ENCODE measurements at regions not wholly inside any gene's neighbourhood (a gene's known extent, or its start where the extent isn't known, plus 50 kb on each side); places are given as distances from the start of the nearest gene placed in this dataset.
"Not testable (repeated sequence)": the region's sequence is repeated elsewhere in the genome, so short reads cannot be mapped to it uniquely, and the experiment has no call there.

GRCh38 chr22:48060266-48060665 lies 1297.8 kb downstream of the TBC1D22A start:
- TF ChIP-seq CTCF (IDR thresholded peaks at IDR 0.05): no peak
- no peak for TF ChIP-seq EZH2 (IDR thresholded peaks at IDR 0.05; ENCODE audit: borderline replicate concordance, insufficient read depth, low read depth, low read length, poor library complexity, severe bottlenecking)
- ATAC-seq (ENCODE audit: low read depth) (no peak), DNase-seq (no peak)
- peaks cover 2% of the 10 kb centered on the region for H3K9me3 Mint-ChIP-seq (ENCODE audit: insufficient read depth)
- intact Hi-C loops (cut with micrococcal nuclease): no loop called here
- no peak overlapping the region for H3K4me3 Mint-ChIP-seq
- 86% methylated on average over 4 of the region's 7 CpGs for WGBS (ENCODE audit: insufficient coverage)
- no peak overlapping the region for H3K4me3 ChIP-seq (ENCODE audit: control extremely low read depth in 1 of 5, extremely low read depth in 1 of 5, insufficient read depth in 1 of 5, low read depth in 2 of 5, low read length in 4 of 5)
- H3K27ac ChIP-seq (ENCODE audit: low read length in 2 of 2): no peak overlapping the region
- H3K9ac ChIP-seq (ENCODE audit: low read length): no peak overlapping the region
- no peaks in the 10 kb centered on the region for H3K4me1 ChIP-seq (ENCODE audit: control insufficient read depth in 2 of 2, insufficient read depth in 2 of 2, low read length in 2 of 2)
- peaks cover 32% of the 10 kb centered on the region for H3K27me3 Mint-ChIP-seq
- H3K79me2 ChIP-seq (ENCODE audit: control insufficient read depth, insufficient read depth, low read length): no peaks in the 10 kb centered on the region
- H3K9me3 ChIP-seq (ENCODE audit: control extremely low read depth in 1 of 3, control insufficient read depth in 2 of 3, insufficient read depth in 1 of 3, low read length in 2 of 3): peaks cover 0 to 11% (median 2%) of the 10 kb centered on the region in 3 donors
- peaks cover 0 to 13% (median 0%) of the 10 kb centered on the region in 4 experiments for H3K27me3 ChIP-seq (replicated peaks in 1 of 4; ENCODE audit: control extremely low read depth in 1 of 4, control insufficient read depth in 3 of 4, insufficient read depth in 4 of 4, low read length in 3 of 4)
- H3K4me1 Mint-ChIP-seq: no peaks in the 10 kb centered on the region
- no peak overlapping the region for H3K4me2 ChIP-seq (replicated peaks; ENCODE audit: low read depth, low read length, poor library complexity, severe bottlenecking)
- H2AFZ ChIP-seq (ENCODE audit: insufficient read depth, low read depth, low read length, poor library complexity, severe bottlenecking): no peak overlapping the region
- H3K27ac Mint-ChIP-seq: no peak overlapping the region
- POLR2A ChIA-PET: no interaction called here
- no peaks in the 10 kb centered on the region for H4K20me1 ChIP-seq (ENCODE audit: control insufficient read depth, insufficient read depth, low read length, poor library complexity, severe bottlenecking)
- H3K36me3 ChIP-seq (replicated peaks in 1 of 2; ENCODE audit: control extremely low read depth in 1 of 2, control insufficient read depth in 1 of 2, extremely low read depth in 1 of 2, insufficient read depth in 2 of 2, low read length in 1 of 2): no peaks in the 10 kb centered on the region
- CTCF ChIA-PET: no interaction called here

GRCh38 chr22:48059521-48059920 lies 1297.1 kb downstream of the TBC1D22A start:
- POLR2A ChIA-PET; H3K4me1 Mint-ChIP-seq; DNase-seq; CTCF ChIA-PET; H3K36me3 ChIP-seq (replicated peaks in 1 of 2; ENCODE audit: control extremely low read depth in 1 of 2, control insufficient read depth in 1 of 2, extremely low read depth in 1 of 2, insufficient read depth in 2 of 2, low read length in 1 of 2); H3K4me3 Mint-ChIP-seq; H3K9me3 Mint-ChIP-seq (ENCODE audit: insufficient read depth); H3K4me2 ChIP-seq (replicated peaks; ENCODE audit: low read depth, low read length, poor library complexity, severe bottlenecking); H3K27ac ChIP-seq (ENCODE audit: low read length in 2 of 2); H3K4me3 ChIP-seq (ENCODE audit: control extremely low read depth in 1 of 5, extremely low read depth in 1 of 5, insufficient read depth in 1 of 5, low read depth in 2 of 5, low read length in 4 of 5); H4K20me1 ChIP-seq (ENCODE audit: control insufficient read depth, insufficient read depth, low read length, poor library complexity, severe bottlenecking); H3K79me2 ChIP-seq (ENCODE audit: control insufficient read depth, insufficient read depth, low read length); H2AFZ ChIP-seq (ENCODE audit: insufficient read depth, low read depth, low read length, poor library complexity, severe bottlenecking); H3K4me1 ChIP-seq (ENCODE audit: control insufficient read depth in 2 of 2, insufficient read depth in 2 of 2, low read length in 2 of 2); ATAC-seq (ENCODE audit: low read depth); H3K27ac Mint-ChIP-seq; H3K9ac ChIP-seq (ENCODE audit: low read length); intact Hi-C loops (cut with micrococcal nuclease): not testable (repeated sequence)
- 100% methylated on average over 1 of the region's 4 CpGs for WGBS (ENCODE audit: insufficient coverage)
- peaks cover 32% of the 10 kb centered on the region for H3K27me3 Mint-ChIP-seq
- H3K9me3 ChIP-seq (ENCODE audit: control extremely low read depth in 1 of 3, control insufficient read depth in 2 of 3, insufficient read depth in 1 of 3, low read length in 2 of 3): peaks cover 0 to 11% (median 2%) of the 10 kb centered on the region in 3 donors
- H3K27me3 ChIP-seq (replicated peaks in 1 of 4; ENCODE audit: control extremely low read depth in 1 of 4, control insufficient read depth in 3 of 4, insufficient read depth in 4 of 4, low read length in 3 of 4): peaks cover 0 to 13% (median 0%) of the 10 kb centered on the region in 4 experiments
